ENCODE measurements at regions not wholly inside any gene's neighbourhood (a gene's known extent, or its start where the extent isn't known, plus 50 kb on each side); places are given as distances from the start of the nearest gene placed in this dataset.

GRCh38 chr12:105970885-105971284 is 167.9 kb downstream of the NUAK1 start:
- Histone ChIP-seq H3K4me1 (no peaks in the 10 kb centered on the region), H3K36me3 (no peaks in the 10 kb centered on the region), H3K9me3 (no peaks in the 10 kb centered on the region; the same call in 1 of the 2 replicates), H3K27me3 (no peaks in the 10 kb centered on the region), H3K4me3 (ENCODE audit: low read depth, low read length) (no peak overlapping the region)
- DNase-seq: no peak
- TF ChIP-seq, protein P1, sequence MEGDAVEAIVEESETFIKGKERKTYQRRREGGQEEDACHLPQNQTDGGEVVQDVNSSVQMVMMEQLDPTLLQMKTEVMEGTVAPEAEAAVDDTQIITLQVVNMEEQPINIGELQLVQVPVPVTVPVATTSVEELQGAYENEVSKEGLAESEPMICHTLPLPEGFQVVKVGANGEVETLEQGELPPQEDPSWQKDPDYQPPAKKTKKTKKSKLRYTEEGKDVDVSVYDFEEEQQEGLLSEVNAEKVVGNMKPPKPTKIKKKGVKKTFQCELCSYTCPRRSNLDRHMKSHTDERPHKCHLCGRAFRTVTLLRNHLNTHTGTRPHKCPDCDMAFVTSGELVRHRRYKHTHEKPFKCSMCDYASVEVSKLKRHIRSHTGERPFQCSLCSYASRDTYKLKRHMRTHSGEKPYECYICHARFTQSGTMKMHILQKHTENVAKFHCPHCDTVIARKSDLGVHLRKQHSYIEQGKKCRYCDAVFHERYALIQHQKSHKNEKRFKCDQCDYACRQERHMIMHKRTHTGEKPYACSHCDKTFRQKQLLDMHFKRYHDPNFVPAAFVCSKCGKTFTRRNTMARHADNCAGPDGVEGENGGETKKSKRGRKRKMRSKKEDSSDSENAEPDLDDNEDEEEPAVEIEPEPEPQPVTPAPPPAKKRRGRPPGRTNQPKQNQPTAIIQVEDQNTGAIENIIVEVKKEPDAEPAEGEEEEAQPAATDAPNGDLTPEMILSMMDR (IDR thresholded peaks at IDR 0.05; ENCODE audit: low read depth, low read length): no peak

- Histone ChIP-seq H3K27me3 (no peaks in the 10 kb centered on the region), H3K9me3 (no peaks in the 10 kb centered on the region), H3K4me3 (ENCODE audit: low read depth, low read length) (no peak overlapping the region), H3K4me1 (no peaks in the 10 kb centered on the region), H3K36me3 (no peaks in the 10 kb centered on the region)
- TF ChIP-seq, protein P1 (IDR thresholded peaks at IDR 0.05; ENCODE audit: low read depth, low read length): no peak
- DNase-seq: no peak
These were observed 164.0 kb downstream of the NUAK1 start for GRCh38 chr12:105974738-105975137.

DNA sequence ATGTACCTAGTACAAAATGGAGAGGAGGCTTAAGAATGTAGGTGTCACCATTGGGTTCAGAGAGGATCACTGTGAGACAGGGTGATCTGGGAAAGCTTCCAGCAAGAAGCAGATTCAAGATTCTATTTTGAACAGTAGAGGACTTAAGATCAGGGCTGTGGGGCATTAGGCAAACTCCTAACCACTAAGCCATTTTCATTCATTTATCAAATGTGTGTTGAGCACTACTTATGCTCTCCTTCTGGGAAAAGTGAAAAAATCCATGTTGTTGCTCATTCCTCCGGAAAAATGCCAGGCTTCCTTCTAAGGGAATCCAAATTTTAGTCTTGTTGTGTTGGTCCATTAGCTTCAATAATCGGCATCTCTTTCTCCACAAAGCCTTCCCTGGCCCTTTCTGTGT is 163.4 kb downstream of the NUAK1 start:
- Histone ChIP-seq H3K4me1 (no peaks in the 10 kb centered on the region), H3K9me3 (no peaks in the 10 kb centered on the region), H3K27me3 (no peaks in the 10 kb centered on the region), H3K4me3 (ENCODE audit: low read depth, low read length) (no peak overlapping the region), H3K36me3 (no peaks in the 10 kb centered on the region)
- no peak for DNase-seq
- TF ChIP-seq, protein P1 (IDR thresholded peaks at IDR 0.05; ENCODE audit: low read depth, low read length): no peak

DNA sequence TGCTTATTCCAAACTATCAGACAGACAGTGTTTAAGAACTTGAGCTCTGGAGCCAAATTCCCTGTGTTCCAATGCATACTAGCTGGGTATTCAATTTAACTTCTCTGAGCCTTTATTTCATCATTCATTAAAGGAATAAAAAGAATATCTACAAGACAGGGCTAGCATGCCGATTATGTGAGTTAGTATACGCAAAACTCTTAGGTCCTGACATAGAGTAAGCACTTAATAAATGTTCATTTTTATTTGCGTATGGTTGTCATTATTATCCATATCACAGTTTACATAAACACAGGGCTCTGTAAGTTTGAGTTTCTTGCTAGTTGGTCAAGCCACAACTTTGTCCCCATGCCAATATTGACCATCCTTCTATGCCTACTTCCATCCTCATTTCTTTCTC is 161.5 kb downstream of the NUAK1 start:
- H3K4me1 ChIP-seq: no peaks in the 10 kb centered on the region

GRCh38 chr12:105977652-105978051 is 161.1 kb downstream of the NUAK1 start:
- H3K4me1 ChIP-seq: no peaks in the 10 kb centered on the region
- DNase-seq: no peak

More for the DNA sequence above, 161.5 kb downstream of the NUAK1 start:
- no peaks in the 10 kb centered on the region for H3K9me3 ChIP-seq
- no peaks in the 10 kb centered on the region for H3K27me3 ChIP-seq
- no peak for DNase-seq
- no peaks in the 10 kb centered on the region for H3K36me3 ChIP-seq
- no peak overlapping the region for H3K4me3 ChIP-seq (ENCODE audit: low read depth, low read length)
- TF ChIP-seq, protein P1 (IDR thresholded peaks at IDR 0.05; ENCODE audit: low read depth, low read length): no peak

GRCh38 chr12:105978276-105978675 is 160.5 kb downstream of the NUAK1 start:
- no peaks in the 10 kb centered on the region for H3K27me3 ChIP-seq
- H3K9me3 ChIP-seq: no peaks in the 10 kb centered on the region
- no peaks in the 10 kb centered on the region for H3K4me1 ChIP-seq
- H3K36me3 ChIP-seq: no peaks in the 10 kb centered on the region
- no peak overlapping the region for H3K4me3 ChIP-seq (ENCODE audit: low read depth, low read length)
- no peak for DNase-seq
- TF ChIP-seq, protein P1 (IDR thresholded peaks at IDR 0.05; ENCODE audit: low read depth, low read length): no peak

More at GRCh38 chr12:105977652-105978051, 161.1 kb downstream of the NUAK1 start:
- TF ChIP-seq, protein P1 (IDR thresholded peaks at IDR 0.05; ENCODE audit: low read depth, low read length): no peak
- no peak overlapping the region for H3K4me3 ChIP-seq (ENCODE audit: low read depth, low read length)
- H3K36me3 ChIP-seq: no peaks in the 10 kb centered on the region
- no peaks in the 10 kb centered on the region for H3K27me3 ChIP-seq
- H3K9me3 ChIP-seq: no peaks in the 10 kb centered on the region

Data from BE2C (cell line).